ENCODE measurements at regions not wholly inside any gene's neighbourhood (a gene's known extent, or its start where the extent isn't known, plus 50 kb on each side); places are given as distances from the start of the nearest gene placed in this dataset.

- H3K27ac ChIP-seq (ENCODE audit: insufficient read depth, low read depth, low read length): no peak overlapping the region
- peak overlapping the region; percentile 15 for H2AFZ ChIP-seq (ENCODE audit: low read depth, low read length)
- intact Hi-C loops (cut with micrococcal nuclease): loop anchor here (1.0 to 5.0 kb wide), 3 partner anchors 87 to 530 kb away; no protein-coding TSS in a partner anchor
- no peak overlapping the region for H3K4me3 ChIP-seq (replicated peaks in 1 of 3; ENCODE audit: insufficient read depth in 1 of 3, low read depth in 1 of 3, low read length in 3 of 3)
- H3K4me1 ChIP-seq (ENCODE audit: control insufficient read depth, extremely low read depth, insufficient read depth, low read length): peaks cover 13% of the 10 kb centered on the region
- no peak for TF ChIP-seq MAX (IDR thresholded peaks at IDR 0.05; ENCODE audit: insufficient read depth, insufficient read length)
- no peak for TF ChIP-seq CTCF (IDR thresholded peaks at IDR 0.05; ENCODE audit: extremely low read depth in 1 of 2, insufficient read depth in 1 of 2, low read depth in 1 of 2, low read length in 2 of 2)
- ChIA-PET POLR2A (no interaction called here), CTCF (interaction anchor here (0.9 to 4.8 kb wide), 10 partner anchors 10 to 934 kb away, joined by 3 to 92 read pairs (median 14); partner anchors contain the start of gene CHST13)
- H3K27me3 ChIP-seq (ENCODE audit: control insufficient read depth in 2 of 2, insufficient read depth in 2 of 2, low read length in 2 of 2): peaks cover 18 to 34% of the 10 kb centered on the region in 2 experiments
- H3K4me2 ChIP-seq (ENCODE audit: insufficient read depth, low read length): peak overlapping the region; percentile 12
- H3K9me3 ChIP-seq (replicated peaks; ENCODE audit: control insufficient read depth, insufficient read depth, low read length): no peaks in the 10 kb centered on the region
- no peaks in the 10 kb centered on the region for H3K36me3 ChIP-seq (ENCODE audit: control insufficient read depth in 2 of 2, extremely low read depth in 1 of 2, insufficient read depth in 2 of 2, low read length in 2 of 2)
- DNase-seq (ENCODE audit: low read depth, low spot score): peak; percentile 50
- H3K79me2 ChIP-seq (ENCODE audit: control insufficient read depth, insufficient read depth, low read length): no peaks in the 10 kb centered on the region
- BruUV-seq (replicated peaks): no TSS peak
- peak; percentile 37 for FAIRE-seq
- no peak overlapping the region for H3K9ac ChIP-seq (replicated peaks; ENCODE audit: extremely low read depth, insufficient read depth, low read length)
- dilution Hi-C loops (cut with MboI; ENCODE audit: extremely low pct_ligation_motif_present, low sequenced_read_pairs): no loop called here
- H4K20me1 ChIP-seq (replicated peaks; ENCODE audit: control insufficient read depth, extremely low read depth, insufficient read depth, low read length): no peaks in the 10 kb centered on the region
- H3K9me1 ChIP-seq (replicated peaks; ENCODE audit: control insufficient read depth, extremely low read depth, insufficient read depth, low read length): no peaks in the 10 kb centered on the region
These were observed 133.4 kb downstream of the TPRA1 start for GRCh38 chr3:127457094-127457475.

- ChIA-PET POLR2A (no interaction called here), CTCF (interaction anchor here (0.9 to 4.8 kb wide), 22 partner anchors 10 to 933 kb away, joined by 3 to 92 read pairs (median 4); partner anchors contain the start of gene CHST13)
- Histone ChIP-seq H3K9me3 (replicated peaks; ENCODE audit: control insufficient read depth, insufficient read depth, low read length) (no peaks in the 10 kb centered on the region), H3K79me2 (ENCODE audit: control insufficient read depth, insufficient read depth, low read length) (no peaks in the 10 kb centered on the region), H3K27me3 (ENCODE audit: control insufficient read depth in 2 of 2, insufficient read depth in 2 of 2, low read length in 2 of 2) (peaks cover 18 to 34% of the 10 kb centered on the region in 2 experiments), H3K9me1 (replicated peaks; ENCODE audit: control insufficient read depth, extremely low read depth, insufficient read depth, low read length) (no peaks in the 10 kb centered on the region), H2AFZ (ENCODE audit: low read depth, low read length) (peak overlapping the region; percentile 26), H4K20me1 (replicated peaks; ENCODE audit: control insufficient read depth, extremely low read depth, insufficient read depth, low read length) (no peaks in the 10 kb centered on the region), H3K36me3 (ENCODE audit: control insufficient read depth in 2 of 2, extremely low read depth in 1 of 2, insufficient read depth in 2 of 2, low read length in 2 of 2) (no peaks in the 10 kb centered on the region), H3K4me1 (ENCODE audit: control insufficient read depth, extremely low read depth, insufficient read depth, low read length) (peaks cover 13% of the 10 kb centered on the region), H3K4me3 (replicated peaks in 1 of 3; ENCODE audit: insufficient read depth in 1 of 3, low read depth in 1 of 3, low read length in 3 of 3) (no peak overlapping the region), H3K4me2 (ENCODE audit: insufficient read depth, low read length) (peak overlapping the region; percentile 12), H3K9ac (replicated peaks; ENCODE audit: extremely low read depth, insufficient read depth, low read length) (no peak overlapping the region), H3K27ac (ENCODE audit: insufficient read depth, low read depth, low read length) (no peak overlapping the region)
- TF ChIP-seq POLR2A (IDR thresholded peaks at IDR 0.05; ENCODE audit: low read depth, low read length) (no peak), JUN (IDR thresholded peaks at IDR 0.05; ENCODE audit: borderline replicate concordance, insufficient read depth, insufficient read length, low read depth) (no peak), FOS (IDR thresholded peaks at IDR 0.05; ENCODE audit: borderline replicate concordance, insufficient read depth, low read length) (peak; percentile 61)
- intact Hi-C loops (cut with micrococcal nuclease) (loop anchor here (1.0 to 5.0 kb wide), 3 partner anchors 88 to 529 kb away; no protein-coding TSS in a partner anchor), dilution Hi-C loops (cut with MboI; ENCODE audit: extremely low pct_ligation_motif_present, low sequenced_read_pairs) (no loop called here)
- DNase-seq (ENCODE audit: low read depth, low spot score) (peak; percentile 68), FAIRE-seq (peak; percentile 77)
- BruUV-seq (replicated peaks): no TSS peak
These were observed 134.0 kb downstream of the TPRA1 start for GRCh38 chr3:127456471-127457093.

Data from endothelial cell of umbilical vein (primary cell).